AG10803 (cell line): ENCODE measurements at regions not wholly inside any gene's neighbourhood (a gene's known extent, or its start where the extent isn't known, plus 50 kb on each side); places are given as distances from the start of the nearest gene placed in this dataset.

Experiments used
- DNase-seq: peaks from one replicate; pipeline ENCODE4 v3.0.0; 2010; ENCODE audit warnings: low read depth
- H3K4me3 ChIP-seq: 2 replicates; pipeline ENCODE4 v1.5.1; 2011; ENCODE audit warnings: mild to moderate bottlenecking, low read length, control low read depth
- TF ChIP-seq, protein P1 (sequence below): conservative IDR thresholded peaks from 2 replicates; pipeline ENCODE4 v1.5.1; 2011; ENCODE audit warnings: mild to moderate bottlenecking, low read length, control low read depth, inconsistent platforms

DNA sequence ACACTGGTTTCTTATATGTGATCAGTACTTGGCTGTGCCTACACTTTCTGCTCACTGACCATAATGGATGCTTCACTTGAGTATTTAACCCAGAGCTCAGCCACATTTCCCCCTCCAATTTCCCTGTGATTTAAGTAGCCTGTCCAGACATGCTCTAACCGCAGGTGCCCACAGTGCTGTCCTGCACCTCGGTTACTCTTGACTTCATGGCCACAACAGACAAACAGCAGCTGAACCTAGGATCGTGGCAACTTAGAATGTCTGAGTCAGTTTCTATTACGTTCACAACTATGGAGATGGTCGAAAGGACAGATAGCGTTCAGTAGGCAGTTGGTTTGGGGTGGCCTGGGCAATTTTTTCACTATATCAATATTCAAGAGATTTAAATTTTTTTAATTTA is 306.9 kb upstream of the SGK1 start:
- DNase-seq = no peak
- TF ChIP-seq, protein P1, sequence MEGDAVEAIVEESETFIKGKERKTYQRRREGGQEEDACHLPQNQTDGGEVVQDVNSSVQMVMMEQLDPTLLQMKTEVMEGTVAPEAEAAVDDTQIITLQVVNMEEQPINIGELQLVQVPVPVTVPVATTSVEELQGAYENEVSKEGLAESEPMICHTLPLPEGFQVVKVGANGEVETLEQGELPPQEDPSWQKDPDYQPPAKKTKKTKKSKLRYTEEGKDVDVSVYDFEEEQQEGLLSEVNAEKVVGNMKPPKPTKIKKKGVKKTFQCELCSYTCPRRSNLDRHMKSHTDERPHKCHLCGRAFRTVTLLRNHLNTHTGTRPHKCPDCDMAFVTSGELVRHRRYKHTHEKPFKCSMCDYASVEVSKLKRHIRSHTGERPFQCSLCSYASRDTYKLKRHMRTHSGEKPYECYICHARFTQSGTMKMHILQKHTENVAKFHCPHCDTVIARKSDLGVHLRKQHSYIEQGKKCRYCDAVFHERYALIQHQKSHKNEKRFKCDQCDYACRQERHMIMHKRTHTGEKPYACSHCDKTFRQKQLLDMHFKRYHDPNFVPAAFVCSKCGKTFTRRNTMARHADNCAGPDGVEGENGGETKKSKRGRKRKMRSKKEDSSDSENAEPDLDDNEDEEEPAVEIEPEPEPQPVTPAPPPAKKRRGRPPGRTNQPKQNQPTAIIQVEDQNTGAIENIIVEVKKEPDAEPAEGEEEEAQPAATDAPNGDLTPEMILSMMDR = no peak

DNA sequence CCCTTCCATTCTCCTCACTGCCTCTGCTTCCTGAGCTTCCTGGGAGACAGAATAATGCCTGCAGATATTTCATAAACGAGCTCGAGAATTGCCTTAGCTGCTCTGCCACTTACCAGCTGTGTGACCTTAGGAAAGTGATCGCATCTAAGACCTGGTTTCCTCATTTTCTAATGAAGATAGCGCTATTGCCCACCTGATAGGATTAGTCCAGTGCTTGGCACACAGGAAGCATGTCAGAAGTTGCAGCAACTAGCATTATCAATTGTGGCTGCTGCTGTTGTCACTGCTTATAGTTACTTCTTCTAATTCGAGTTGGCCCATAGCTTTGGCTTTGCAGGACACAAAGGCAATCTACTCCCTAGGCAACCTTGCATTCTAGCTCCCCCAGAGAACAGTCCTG is 305.5 kb upstream of the SGK1 start:
- TF ChIP-seq, protein P1 = no peak
- DNase-seq = no peak
- H3K4me3 ChIP-seq = no peak overlapping the region

More for the DNA sequence above, 306.9 kb upstream of the SGK1 start:
- no peak overlapping the region for H3K4me3 ChIP-seq

- no peak for DNase-seq
- no peak overlapping the region for H3K4me3 ChIP-seq
- TF ChIP-seq, protein P1 = no peak
Observed at GRCh38 chr6:134622382-134623173, 304.7 kb upstream of the SGK1 start.

DNA sequence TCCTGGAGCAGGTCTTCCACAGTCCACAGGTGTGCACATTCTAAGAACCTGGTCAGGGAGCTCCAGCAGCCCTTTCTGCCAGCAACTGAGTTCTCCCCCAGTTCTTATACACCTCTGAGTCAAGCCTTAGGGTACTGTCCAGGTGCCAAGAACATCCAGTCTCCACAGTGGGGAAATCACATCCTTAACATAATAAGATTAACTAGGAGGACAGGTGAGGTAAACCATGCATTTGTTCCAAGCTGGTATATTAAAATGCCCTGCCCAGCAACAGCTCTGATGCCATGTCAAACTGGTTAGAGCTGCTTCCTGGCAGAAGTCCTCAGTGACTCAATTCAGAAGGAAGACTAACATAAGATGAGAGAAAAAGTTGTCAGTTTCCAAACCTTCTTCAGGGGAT is 303.9 kb upstream of the SGK1 start:
- DNase-seq = peak; percentile 24
- no peak overlapping the region for H3K4me3 ChIP-seq
- TF ChIP-seq, protein P1 = no peak

- peak; percentile 82 for DNase-seq
- no peak overlapping the region for H3K4me3 ChIP-seq
- TF ChIP-seq, protein P1 = no peak
Observed at GRCh38 chr6:134619789-134620188, 301.9 kb upstream of the SGK1 start.

GRCh38 chr6:134619077-134619476 is 301.2 kb upstream of the SGK1 start:
- no peak for DNase-seq
- no peak overlapping the region for H3K4me3 ChIP-seq
- TF ChIP-seq, protein P1 = no peak
